ENCODE measurements at regions not wholly inside any gene's neighbourhood (a gene's known extent, or its start where the extent isn't known, plus 50 kb on each side); places are given as distances from the start of the nearest gene placed in this dataset.

DNA sequence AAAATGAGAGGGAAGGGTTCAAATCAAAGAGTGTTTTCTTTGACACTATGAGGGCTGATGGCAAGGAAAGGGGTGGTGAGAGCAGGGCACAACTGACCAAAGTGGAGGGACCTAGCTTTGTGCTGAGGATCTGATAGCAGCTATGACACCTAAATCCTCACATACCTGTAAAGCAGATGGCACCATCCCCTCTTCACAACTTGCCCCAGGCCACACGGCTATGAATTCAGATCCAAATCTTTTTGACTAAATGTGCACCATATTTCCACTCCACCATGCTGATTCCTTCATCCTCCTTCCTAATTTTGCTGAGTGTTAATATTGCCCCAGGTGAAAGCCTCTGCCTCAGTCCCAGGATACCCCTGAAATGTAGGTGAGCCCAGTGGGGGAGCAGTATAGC lies 385.7 kb downstream of the PLPP3 start:
- no peak for DNase-seq

DNA sequence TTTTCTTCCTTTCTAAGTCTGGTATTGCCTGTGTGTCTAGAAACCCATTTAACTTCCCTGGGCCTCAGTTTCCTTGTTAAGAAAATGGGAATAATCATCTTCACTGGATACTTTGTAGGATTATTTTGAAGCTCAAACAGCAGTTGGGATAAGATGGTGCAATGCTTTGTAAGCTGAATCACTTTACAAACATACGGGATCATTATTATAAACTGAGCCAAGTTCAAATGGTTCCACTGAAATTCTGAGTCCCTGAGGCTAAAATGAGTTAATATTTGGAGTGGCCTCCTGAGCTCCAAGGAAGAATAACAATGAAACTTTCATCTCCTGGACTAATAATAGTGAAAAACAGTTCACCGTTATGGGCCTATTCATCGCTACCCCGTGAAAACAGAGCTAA lies 388.0 kb downstream of the PLPP3 start:
- no peak for DNase-seq

DNA sequence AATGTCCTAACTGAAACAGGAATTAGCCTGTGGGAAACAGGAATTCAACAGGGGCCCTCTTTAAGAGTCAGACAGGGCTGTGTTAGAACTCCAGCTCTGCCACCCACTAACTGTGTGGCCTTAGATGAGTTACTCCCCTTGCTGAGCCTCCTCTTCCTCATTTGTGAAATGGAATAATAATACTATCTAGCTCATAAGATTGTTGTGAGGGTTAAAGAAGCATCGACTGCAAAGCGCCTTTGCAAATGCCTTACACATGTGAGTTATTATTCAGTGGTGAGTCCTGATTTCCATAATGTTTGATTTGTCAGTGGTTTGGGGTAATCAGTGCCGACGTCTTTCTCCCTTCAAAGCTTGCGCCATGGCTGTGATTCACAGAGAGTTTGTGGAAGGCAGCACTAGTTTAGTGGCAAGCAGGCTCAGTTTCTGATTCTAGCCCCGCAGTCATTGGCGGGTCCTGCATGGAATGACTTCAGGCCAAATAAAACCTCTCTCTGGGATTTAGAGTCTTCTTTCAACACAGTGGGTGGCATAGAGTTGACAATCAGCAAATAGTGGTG lies 388.5 kb downstream of the PLPP3 start:
- no peak for DNase-seq

DNA sequence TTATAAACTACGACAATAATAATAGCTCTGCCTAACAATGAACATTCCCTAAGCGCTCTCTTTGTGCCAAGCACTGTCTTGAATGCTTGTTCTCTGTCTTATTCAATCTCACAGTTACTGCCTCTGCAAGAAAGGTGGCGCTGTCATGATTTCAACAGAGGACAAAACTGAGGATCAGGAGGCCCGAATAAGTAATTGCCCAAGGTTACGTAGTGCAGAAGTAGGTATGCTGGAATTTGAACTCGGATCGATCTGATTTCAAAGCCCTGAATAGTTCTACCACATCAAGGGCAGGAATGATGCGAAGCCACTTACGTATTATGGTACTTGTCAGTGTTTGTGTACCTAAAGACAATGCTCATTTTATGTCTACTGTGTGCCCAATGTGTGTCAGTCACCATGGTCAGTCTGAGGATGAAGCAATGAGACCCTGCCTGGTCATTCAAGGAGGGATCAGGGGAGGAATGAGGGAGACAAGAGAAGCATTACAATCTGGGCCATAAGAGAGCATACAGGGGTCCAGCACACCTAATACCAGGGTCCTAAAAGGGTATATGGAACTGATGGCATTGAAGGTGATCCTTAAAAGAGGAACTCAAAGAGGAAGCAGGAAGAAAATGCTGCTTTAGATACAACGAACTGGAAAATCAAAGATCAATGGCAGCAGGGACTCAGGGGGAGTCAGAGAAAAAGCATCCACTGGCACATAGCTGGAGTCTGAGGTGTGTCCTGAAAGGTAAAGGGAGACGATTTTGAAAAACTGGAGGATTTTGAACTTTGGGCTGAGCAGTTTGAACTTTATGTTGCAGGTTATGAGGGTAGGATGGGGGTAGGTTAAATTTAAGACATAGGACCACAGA lies 389.2 kb downstream of the PLPP3 start:
- DNase-seq, result peak in 1 of 56 donors; percentile 3

DNA sequence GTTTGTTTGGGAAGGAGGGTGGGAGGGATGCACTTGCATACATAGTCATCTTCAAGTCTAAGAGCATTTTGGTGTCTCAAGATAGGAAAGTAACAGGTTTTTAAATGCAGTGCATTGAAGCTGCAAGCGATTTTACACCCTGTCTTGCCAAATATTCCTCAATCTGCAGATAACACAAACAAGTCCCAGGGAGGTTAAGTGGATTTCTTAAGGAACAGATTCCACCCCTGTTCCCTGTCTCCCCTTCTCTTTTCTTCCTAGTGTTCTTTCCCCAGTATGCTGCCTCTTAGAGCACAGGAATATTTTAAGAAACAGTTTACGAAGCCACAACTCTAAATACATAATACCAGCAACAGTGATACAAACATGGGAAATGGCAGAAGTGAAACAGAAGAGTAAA lies 389.9 kb downstream of the PLPP3 start:
- no peak for DNase-seq

DNA sequence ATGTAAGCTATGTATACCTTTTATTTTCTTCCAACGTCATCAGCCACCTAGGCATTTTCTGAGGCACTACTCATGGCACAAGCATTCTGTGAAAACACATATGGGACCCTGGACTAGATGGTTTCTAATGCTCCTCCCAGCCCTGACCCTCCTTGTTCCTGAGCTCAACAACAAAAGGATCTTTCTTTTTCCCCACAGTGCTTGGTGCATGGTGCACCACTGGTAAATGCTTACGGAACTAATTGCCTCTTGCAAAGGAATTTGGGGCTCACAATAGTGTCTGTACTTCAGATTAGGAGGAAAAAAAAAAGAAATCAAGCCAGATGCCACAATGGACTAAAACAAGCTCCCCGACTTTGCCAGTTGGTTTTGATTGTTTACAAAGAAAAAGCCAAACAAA lies 390.5 kb downstream of the PLPP3 start:
- peak in 1 of 56 donors; percentile 1 for DNase-seq

DNA sequence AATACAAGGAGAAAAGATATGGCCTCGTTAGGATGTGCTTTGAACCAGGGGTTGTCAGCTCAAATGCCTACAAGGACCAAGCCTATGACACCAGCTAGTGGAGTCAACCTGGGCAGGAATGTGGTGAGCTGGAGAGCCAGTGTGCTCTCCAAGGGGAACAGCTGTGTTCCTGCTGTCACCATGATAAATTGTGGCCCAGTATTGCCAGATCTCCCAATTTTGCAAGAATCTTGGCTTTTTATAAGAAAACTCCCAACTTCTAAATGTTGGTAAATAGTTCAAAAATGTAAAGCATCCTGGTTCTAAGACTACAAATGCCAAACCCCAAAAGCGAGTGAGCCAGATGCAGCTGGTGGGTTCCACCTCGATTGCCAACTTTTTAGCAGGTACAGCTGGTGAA lies 391.1 kb downstream of the PLPP3 start:
- no peak for DNase-seq

DNA sequence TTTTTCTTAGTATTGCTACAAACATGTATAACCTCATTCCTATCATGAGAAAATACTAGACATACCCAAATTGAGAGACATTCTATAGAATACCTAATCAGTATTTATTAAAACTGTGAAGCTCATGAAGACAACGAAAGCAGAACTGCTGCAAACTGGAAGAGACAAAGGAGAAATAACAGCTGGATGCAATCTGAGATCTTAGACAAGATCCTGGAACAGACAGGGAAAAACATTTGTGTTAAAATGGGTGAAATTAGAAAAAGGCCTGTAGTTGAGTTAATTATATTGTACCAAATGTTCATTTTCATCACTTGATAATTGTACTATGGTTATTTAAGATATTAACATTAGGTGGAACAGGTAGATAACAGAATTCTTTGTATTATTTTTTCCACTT lies 392.0 kb downstream of the PLPP3 start:
- DNase-seq, result no peak

DNA sequence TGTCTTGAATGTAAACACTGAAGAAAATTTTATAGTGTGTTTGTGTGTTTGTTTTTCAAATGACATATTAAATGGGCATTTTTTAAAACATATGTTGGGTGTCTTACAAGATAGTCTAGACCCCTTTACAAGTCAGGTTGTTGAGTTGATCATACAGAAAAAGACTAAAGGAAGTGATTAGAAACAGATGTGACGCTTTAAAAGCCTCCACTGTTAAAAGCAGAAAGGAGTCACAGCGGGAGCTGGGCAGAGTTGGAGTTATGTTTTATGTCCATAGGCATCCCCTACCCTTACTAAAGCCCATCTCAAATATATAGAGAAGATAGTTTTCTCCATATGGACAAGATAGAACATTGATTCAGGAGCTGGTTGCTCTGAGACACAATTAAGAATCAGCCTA lies 393.9 kb downstream of the PLPP3 start:
- DNase-seq, result no peak

DNA sequence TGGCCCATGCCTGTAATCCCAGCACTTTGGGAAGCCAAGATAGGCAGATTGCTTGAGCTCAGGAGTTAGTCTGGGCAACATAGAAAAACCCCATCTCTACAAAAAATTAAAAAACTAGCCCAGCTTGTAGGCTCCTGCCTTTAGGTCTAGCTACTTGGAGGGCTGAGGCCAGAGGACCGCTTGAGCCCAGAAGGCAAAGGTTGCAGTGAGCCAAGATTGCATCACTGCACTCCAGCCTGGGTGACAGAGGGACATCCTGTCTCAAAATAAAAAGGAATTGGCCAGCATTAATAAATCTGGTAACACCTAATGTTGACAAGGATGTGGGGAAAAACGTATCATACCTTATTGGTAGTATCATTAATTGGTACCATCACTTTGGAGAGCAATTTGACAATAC lies 396.2 kb downstream of the PLPP3 start:
- no peak for DNase-seq

DNA sequence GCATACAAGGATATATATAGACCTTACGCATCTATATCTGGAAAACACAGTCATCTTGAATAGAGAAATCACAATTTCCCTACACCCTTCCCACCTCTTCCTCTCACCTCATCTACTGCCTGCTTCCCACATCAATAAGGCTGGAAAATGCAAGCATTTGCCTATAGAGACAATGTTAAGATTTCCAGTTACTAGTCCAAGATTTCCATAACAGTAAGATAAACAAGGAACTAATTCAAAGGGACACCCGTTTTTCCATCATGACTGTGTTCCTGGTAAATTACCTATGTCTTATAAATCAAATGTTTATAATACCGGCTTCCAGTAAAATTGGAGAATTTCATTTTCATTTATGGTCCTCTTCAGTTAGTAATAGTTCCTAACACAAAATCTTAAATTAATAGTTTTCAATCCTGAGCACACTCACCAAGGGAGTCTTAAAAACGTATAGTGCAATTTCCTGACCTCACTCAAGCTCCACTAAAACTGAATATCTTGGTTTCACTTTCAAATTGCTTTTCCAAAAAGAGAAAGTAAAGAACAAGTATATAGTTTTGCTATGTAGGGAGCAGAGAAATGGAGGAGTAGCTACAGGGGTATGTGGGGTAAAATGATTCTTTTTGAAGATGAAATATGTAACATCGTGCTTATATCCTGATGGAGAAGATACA lies 398.7 kb downstream of the PLPP3 start:
- no peak for DNase-seq

DNA sequence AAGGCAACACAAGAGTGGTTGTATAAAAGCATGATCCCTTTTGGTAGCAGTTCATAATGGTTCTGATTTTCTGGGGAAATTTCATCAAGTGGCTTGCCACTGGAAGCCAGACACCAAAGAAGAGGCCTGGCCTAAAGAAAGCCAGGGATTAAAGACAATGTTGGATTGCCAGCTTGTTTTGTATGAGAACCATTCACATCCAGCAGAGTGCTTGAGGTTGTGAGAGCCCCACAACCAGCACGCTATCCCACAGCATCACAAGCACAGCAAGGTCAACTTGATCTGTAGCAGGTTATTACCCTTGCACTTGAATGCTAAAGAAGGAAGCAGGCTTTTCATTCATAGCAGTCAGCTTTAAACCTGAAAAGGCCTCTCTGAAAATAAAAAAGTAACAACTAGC lies 399.8 kb downstream of the PLPP3 start:
- DNase-seq, result no peak

DNA sequence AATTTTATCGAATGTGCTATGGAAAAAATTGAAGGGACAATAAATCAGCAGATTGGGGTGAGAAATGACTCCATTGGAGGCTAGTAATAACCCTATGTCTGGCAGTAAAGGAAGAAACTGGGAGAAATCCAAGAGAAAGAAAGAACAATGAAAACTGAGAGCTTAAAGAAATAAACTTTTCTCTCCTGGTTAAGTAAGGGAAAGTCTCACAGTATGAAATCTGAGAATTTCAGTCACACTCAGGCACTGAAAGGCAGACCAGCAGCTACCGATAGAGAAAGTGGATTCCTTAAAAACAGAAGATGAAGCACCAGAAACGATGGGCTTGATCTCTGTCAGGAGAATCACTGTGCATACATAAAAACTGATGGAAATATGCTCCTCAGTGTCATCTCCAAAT lies 404.2 kb downstream of the PLPP3 start:
- no peak for DNase-seq

DNA sequence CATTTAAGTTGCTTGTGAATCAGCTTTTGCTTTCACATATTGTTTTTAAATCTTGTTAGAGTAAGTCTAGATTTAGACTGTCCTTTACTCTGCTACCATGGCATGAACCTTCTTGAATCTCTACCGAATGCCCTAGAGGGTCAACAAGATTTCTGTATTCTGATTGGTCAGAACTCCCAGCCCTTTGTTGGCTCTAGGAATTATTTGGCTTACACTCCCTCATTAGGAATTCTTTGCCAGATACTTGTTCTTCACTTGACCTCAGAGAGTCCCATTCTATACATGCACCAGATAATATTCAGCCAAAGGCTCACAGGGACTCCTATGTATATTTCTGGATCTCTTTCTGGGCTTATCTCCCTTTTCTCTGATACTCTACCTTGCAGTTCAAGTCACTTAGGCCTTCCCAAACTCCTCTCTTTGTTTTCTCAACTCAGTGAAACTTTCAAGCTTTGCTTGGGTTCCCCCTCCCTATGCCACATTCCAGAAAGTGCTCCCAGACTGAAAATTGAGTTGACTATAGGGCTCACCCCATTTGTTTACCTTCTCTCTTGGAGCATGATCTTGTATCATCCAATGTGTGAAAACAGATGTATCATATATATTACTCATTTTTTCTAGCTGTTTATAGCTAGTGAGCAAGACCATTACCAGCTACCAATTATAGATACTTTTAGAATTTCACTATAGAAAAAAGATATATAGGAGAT lies 405.0 kb downstream of the PLPP3 start:
- DNase-seq, result no peak

DNA sequence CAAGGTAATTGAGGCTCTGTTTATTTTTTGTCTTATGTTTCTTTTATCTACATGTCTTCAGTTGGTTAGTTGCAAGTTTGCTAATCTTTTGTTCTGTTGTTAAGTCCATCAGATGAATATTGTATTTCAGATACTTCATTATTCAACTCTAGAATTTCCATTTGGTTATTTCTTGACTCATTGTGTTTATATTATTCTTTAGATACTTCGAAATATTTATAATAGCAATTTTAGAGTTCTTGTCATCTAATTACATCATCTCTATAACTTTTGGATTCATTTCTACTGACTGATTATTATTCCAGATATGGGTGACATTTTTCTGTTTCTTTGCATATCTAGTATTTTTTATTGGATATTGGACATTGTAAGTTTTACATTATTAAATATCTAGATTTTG lies 405.6 kb downstream of the PLPP3 start:
- DNase-seq, result no peak

DNA sequence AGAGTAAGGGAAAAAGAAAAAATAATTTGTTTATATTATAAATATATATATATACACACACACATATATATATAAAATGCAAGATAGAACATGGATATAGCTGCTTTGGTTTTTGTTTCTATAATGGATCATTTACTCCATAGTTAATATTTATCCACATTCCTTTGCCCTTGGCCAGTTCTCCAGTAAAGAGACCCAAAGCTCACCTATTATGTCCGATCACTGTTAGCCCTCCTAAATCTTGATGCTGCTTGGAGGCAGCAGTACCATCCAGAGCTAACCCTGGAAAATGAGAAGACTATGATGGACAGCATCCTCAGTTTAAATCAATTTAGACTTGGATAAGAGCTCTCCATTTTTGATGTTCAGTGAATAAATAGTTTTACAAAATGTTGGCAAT lies 407.7 kb downstream of the PLPP3 start:
- no peak for DNase-seq

DNA sequence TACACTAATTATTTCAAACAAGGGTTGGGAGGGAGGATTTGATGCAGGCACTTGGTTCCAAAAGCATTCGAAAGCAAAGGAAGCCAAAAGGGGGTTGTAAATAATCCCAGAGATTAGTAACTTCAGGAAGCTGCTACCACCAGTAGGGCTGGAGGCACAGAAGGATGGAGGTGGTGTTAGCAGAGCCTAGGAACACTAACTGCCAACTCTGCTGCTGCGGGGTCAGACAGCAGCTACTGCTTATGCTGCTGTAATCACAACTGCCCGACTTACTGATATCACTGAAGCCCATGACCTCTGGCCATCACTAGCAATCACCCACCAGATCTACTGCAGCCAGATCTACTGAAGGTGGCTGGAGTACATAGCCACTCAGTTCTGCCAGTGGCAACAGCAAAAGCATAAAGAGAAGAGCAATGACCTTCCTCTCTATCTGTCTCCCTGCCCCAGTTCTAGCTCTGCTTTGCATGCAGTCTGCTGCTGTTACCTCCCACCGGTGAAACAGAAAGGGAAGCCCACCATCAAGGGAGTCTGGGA lies 408.5 kb downstream of the PLPP3 start:
- DNase-seq, result no peak

DNA sequence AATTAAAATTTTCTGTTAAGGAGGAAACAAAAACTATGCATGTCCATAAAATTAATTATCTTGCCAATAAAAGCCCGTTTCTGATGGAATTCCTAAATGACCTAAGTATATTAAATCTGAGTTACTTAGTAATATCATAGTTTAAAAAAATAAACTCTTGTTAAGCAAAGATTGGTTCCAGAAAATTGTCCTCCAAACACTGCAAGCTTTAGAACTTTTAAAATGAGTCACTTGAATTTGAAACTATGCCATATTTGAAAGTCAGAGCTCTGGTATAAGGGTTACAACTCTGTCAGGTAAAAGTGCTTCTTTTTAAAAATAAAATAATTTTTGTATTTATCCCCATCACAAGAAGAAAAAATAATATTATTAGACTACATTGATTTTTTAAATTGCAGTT lies 409.5 kb downstream of the PLPP3 start:
- no peak for DNase-seq

DNA sequence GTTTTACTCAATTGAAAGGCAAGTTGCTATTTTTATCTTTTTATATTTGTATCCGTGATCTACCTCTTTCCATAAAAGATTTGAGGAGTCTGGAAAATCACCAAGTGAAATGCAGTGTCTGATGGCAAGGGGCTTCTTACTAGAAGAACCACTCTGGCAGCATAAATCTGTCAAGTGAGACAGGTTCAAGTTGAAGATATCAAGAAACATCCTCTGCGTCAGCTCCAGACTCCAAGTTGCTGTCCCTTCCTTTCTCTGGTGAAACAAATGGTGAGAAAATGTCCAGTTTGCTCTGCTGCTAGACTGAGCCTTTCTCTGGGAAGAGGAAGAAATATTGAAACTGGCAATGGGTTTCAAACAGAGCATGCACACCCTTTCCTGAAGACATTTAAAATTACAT lies 411.2 kb downstream of the PLPP3 start:
- DNase-seq, result no peak

DNA sequence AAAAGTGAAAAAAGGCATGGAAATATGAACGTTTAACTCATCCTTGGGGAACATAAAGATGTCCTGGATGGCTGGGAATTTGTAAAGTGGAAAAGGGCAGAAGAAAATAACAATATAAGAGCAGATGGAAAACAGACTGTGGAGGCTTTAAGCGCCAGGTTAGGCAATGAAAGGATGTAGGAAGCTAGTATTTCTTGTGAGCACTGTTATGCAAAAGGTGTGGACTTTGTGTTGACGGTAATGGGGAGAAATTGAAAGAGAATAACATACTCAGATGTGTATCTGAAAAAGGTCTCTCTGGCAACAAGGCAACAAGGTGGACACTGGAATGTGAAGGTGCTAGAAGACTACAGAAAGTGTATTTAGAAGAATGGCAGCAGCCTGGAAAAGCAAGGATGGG lies 411.8 kb downstream of the PLPP3 start:
- DNase-seq, result no peak

DNA sequence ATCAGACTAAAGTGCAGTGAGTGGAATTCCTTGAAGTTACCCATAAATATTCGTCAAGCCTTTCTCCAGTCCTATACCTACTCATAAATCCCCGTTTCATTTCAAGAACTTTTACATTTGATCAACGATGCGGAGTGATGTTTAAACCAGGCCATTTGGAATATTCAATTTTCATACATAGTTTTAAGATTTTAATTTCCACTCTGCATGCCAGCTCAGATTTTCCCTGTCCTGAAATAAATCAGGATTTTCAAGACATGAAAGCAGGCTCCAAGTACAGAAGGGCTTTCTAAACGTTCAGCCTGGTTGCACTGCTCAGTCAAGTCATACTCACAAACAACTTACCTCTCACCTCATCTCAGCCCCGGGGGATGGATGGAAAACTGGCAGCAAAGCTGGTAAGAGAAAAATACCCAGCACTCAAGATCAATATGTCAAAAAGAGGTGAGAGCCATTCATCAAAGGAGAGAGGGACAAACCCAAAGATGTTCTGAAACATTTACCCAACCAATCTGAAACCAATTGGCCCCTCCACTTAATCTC lies 418.5 kb downstream of the PLPP3 start:
- DNase-seq, result no peak
